H1 (cell line): ENCODE measurements at regions not wholly inside any gene's neighbourhood (a gene's known extent, or its start where the extent isn't known, plus 50 kb on each side); places are given as distances from the start of the nearest gene placed in this dataset.

ENCODE experiments used
- CTCF ChIA-PET: fragments of 300-600 bp; sonication (Branson Sonifier 250); formaldehyde crosslinking; loops from one replicate; lab custom pipeline; 2021; ENCODE audit not compliant: partially characterized antibody; lab: Charles Lee
- POLR2A ChIA-PET: fragments of 300-600 bp; sonication (Branson Sonifier 250); formaldehyde crosslinking; loops from one replicate; lab custom pipeline; 2021; ENCODE audit warnings: inconsistent platforms; ENCODE audit not compliant: partially characterized antibody; lab: Charles Lee
- DNase-seq, 2 experiments: peaks; one replicate each; pipeline versions ENCODE4 v3.0.0 to v3.0.0-alpha.2; 2010 to 2022; ENCODE audit warnings: low spot score in 2 of 2, low read depth in 1 of 2, mixed read lengths in 1 of 2
- FAIRE-seq: peaks from 2 replicates; lab custom pipeline; 2011; peaks lifted over from hg19 to GRCh38; lab: Jason Lieb, UNC
- H2AFZ ChIP-seq: 2 replicates; pipeline ENCODE4 v1.8.1; 2012; ENCODE audit warnings: low read length, inconsistent platforms
- H2AK5ac ChIP-seq: 2 replicates; pipeline ENCODE4 v1.6.1; 2013; ENCODE audit warnings: low read depth, low read length
- H2BK120ac ChIP-seq: replicated peaks from 2 replicates; pipeline ENCODE3; 2013; ENCODE audit warnings: low read depth, low read length, inconsistent platforms
- H2BK12ac ChIP-seq: 2 replicates; pipeline ENCODE4 v1.6.1; 2013; ENCODE audit warnings: low read depth, low read length
- H2BK15ac ChIP-seq: 2 replicates; pipeline ENCODE4 v1.6.1; 2013; ENCODE audit warnings: low read length
- H2BK20ac ChIP-seq: 2 replicates; pipeline ENCODE4 v1.6.1; 2013; ENCODE audit warnings: low read length
- H2BK5ac ChIP-seq: 2 replicates; pipeline ENCODE4 v1.6.1; 2013; ENCODE audit warnings: low read depth, low read length
- H3K14ac ChIP-seq: 2 replicates; pipeline ENCODE4 v1.6.1; 2013; ENCODE audit warnings: inconsistent platforms; ENCODE audit not compliant: insufficient read length
- H3K18ac ChIP-seq: 2 replicates; pipeline ENCODE4 v1.6.1; 2013; ENCODE audit warnings: low read length; ENCODE audit errors: extremely low read depth
- H3K23ac ChIP-seq: 2 replicates; pipeline ENCODE4 v1.6.1; 2013; ENCODE audit warnings: inconsistent platforms; ENCODE audit not compliant: insufficient read length
- H3K23me2 ChIP-seq: 2 replicates; pipeline ENCODE4 v1.6.1; 2013; ENCODE audit warnings: low read depth, low read length
- H3K27ac ChIP-seq: 2 replicates; pipeline ENCODE4 v1.6.1; 2011; ENCODE audit warnings: low read depth, low read length, inconsistent platforms
- H3K27me3 ChIP-seq, 4 experiments: replicated peaks in 1 of 4; 1 replicate in 1 of 4; 2 replicates in 3 of 4; pipeline versions ENCODE4 v1.6.1 to v1.8.1; 2011 to 2013; ENCODE audit warnings: low read length in 3 of 4, mild to moderate bottlenecking in 3 of 4, inconsistent platforms in 2 of 4, mixed read lengths in 2 of 4, moderate library complexity in 1 of 4; ENCODE audit not compliant: control insufficient read depth in 3 of 4, insufficient read depth in 3 of 4; ENCODE audit errors: extremely low read depth in 1 of 4
- H3K36me3 ChIP-seq, 4 experiments: 2 replicates each; pipeline versions ENCODE4 v1.6.1 to v1.8.1; 2011 to 2013; ENCODE audit warnings: mild to moderate bottlenecking in 4 of 4, low read length in 3 of 4, moderate library complexity in 2 of 4, control low read depth in 1 of 4, inconsistent platforms in 1 of 4; ENCODE audit not compliant: insufficient read depth in 4 of 4, control insufficient read depth in 2 of 4
- H3K4ac ChIP-seq: replicated peaks from 2 replicates; pipeline ENCODE3; 2013; ENCODE audit warnings: low read length, low read depth, mixed read lengths, inconsistent platforms; ENCODE audit not compliant: insufficient read length
- H3K4me1 ChIP-seq, 4 experiments: replicated peaks in 1 of 4; 1 replicate in 1 of 4; 2 replicates in 3 of 4; pipeline versions ENCODE4 v1.6.1 to v1.8.1; 2011 to 2013; ENCODE audit warnings: low read length in 3 of 4, inconsistent platforms in 2 of 4, mixed read lengths in 1 of 4; ENCODE audit not compliant: insufficient read depth in 4 of 4, control insufficient read depth in 3 of 4
- H3K4me2 ChIP-seq, 2 experiments: 2 replicates each; pipeline versions ENCODE4 v1.6.1 to v1.8.1; 2011 to 2013; ENCODE audit warnings: low read depth in 2 of 2, low read length in 2 of 2, control low read depth in 1 of 2, inconsistent platforms in 1 of 2, mild to moderate bottlenecking in 1 of 2; ENCODE audit not compliant: insufficient read depth in 1 of 2
- H3K4me3 ChIP-seq, 4 experiments: fragments of 200-600, 300-600 bp in 1 of 4; sonication (generic), shearing (Covaris generic), sonication (Bioruptor Twin) in 1 of 4; 2 replicates each; pipeline versions ENCODE4 v1.5.1 to v1.8.1; 2011 to 2016; ENCODE audit warnings: low read length in 4 of 4, low read depth in 3 of 4, control low read depth in 2 of 4, inconsistent platforms in 2 of 4, mild to moderate bottlenecking in 2 of 4, mixed read lengths in 1 of 4, moderate library complexity in 1 of 4; ENCODE audit not compliant: insufficient read depth in 2 of 4; ENCODE audit errors: extremely low read depth in 1 of 4
- H3K56ac ChIP-seq: replicated peaks from 2 replicates; pipeline ENCODE3; 2013; ENCODE audit warnings: low read depth, mild to moderate bottlenecking, mixed read lengths, low read length, inconsistent platforms; ENCODE audit not compliant: insufficient read length
- H3K79me1 ChIP-seq: 2 replicates; pipeline ENCODE4 v1.6.1; 2013; ENCODE audit warnings: low read depth, low read length, control low read depth
- H3K79me2 ChIP-seq, 2 experiments: 2 replicates each; pipeline versions ENCODE4 v1.6.1 to v1.8.1; 2012 to 2013; ENCODE audit warnings: low read length in 2 of 2, mild to moderate bottlenecking in 2 of 2, inconsistent platforms in 1 of 2; ENCODE audit not compliant: insufficient read depth in 2 of 2, control insufficient read depth in 1 of 2
- H3K9ac ChIP-seq, 4 experiments: replicated peaks in 1 of 4; 1 replicate in 1 of 4; 2 replicates in 3 of 4; pipeline versions ENCODE4 v1.6.1 to v1.8.1; 2011 to 2013; ENCODE audit warnings: low read depth in 3 of 4, low read length in 3 of 4, control low read depth in 2 of 4, mild to moderate bottlenecking in 2 of 4, moderate library complexity in 2 of 4, inconsistent platforms in 1 of 4; ENCODE audit errors: extremely low read depth in 1 of 4
- H3K9me3 ChIP-seq, 2 experiments: 2 replicates each; pipeline versions ENCODE4 v1.6.1 to v1.8.1; 2012 to 2013; ENCODE audit warnings: mild to moderate bottlenecking in 2 of 2, moderate library complexity in 2 of 2, control low read depth in 1 of 2, inconsistent platforms in 1 of 2, low read depth in 1 of 2, low read length in 1 of 2, mixed read lengths in 1 of 2; ENCODE audit not compliant: insufficient read depth in 2 of 2
- H4K20me1 ChIP-seq, 2 experiments: replicated peaks in 1 of 2; 2 replicates each; pipeline versions ENCODE3 to v1.8.1; 2011 to 2013; ENCODE audit warnings: inconsistent platforms in 2 of 2, low read length in 2 of 2, mild to moderate bottlenecking in 1 of 2; ENCODE audit not compliant: insufficient read depth in 2 of 2, control insufficient read depth in 1 of 2
- H4K5ac ChIP-seq: 2 replicates; pipeline ENCODE4 v1.6.1; 2013; ENCODE audit warnings: low read length, low read depth, mixed read lengths, inconsistent platforms; ENCODE audit not compliant: insufficient read length
- H4K8ac ChIP-seq: 2 replicates; pipeline ENCODE4 v1.8.0; 2013; ENCODE audit warnings: mild to moderate bottlenecking, moderate library complexity, low read length, inconsistent platforms; ENCODE audit not compliant: insufficient read depth; ENCODE audit errors: extremely low read depth
- H4K91ac ChIP-seq: replicated peaks from 2 replicates; pipeline ENCODE3; 2013; ENCODE audit warnings: low read length, mixed read lengths, inconsistent platforms; ENCODE audit not compliant: insufficient read length
- BACH1 ChIP-seq: IDR thresholded peaks from 2 replicates; pipeline ENCODE4 v1.6.1; 2012; ENCODE audit warnings: low read length, improper control_type of control experiment
- TAF1 ChIP-seq: IDR thresholded peaks from 2 replicates; pipeline ENCODE4 v1.6.1; 2011; ENCODE audit warnings: mild to moderate bottlenecking, low read depth, low read length
- WGBS, 2 experiments: shearing (Covaris generic) in 1 of 2; methylation state at CpG; one replicate each; pipeline versions ENCODE4 v1.1.6 to v1.1.7; 2013 to 2015; ENCODE audit warnings: low lambda C conversion rate in 2 of 2, mixed read lengths in 2 of 2, inconsistent platforms in 1 of 2, low coverage in 1 of 2, missing lambda C conversion rate in 1 of 2; ENCODE audit not compliant: insufficient replicate concordance in 2 of 2, insufficient coverage in 1 of 2, insufficient read length in 1 of 2; ENCODE audit errors: extremely low coverage in 1 of 2, missing lambda C conversion rate in 1 of 2; 5-methylcytosine and 5-hydroxymethylcytosine counted together
- TF ChIP-seq, protein P1 (sequence below): IDR thresholded peaks from 2 replicates; pipeline ENCODE4 v1.6.1; 2012; ENCODE audit warnings: inconsistent platforms

DNA sequence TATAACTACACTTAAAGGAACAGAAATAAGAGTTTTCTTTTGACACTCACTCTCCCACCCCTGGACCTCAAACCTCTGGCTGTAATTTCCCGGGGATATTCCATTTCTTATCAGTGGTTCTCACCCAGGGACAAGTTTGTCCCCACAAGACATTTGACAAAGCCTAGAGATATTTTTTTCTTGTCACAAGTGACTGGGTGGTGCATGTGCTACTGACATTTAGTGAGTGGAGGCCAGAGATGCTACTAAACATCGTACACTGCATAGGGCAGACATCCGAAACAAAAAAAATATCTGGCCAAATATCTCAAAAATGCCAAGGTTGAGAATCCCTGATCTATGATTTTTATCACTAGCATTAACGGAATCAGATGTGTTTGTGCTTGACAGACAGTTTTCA, 168.0 kb upstream of the FRMD4B start:
- H3K9me3 ChIP-seq, result no peaks in the 10 kb centered on the region
- H3K79me2 ChIP-seq, result no peaks in the 10 kb centered on the region
- H3K4me2 ChIP-seq, result no peak overlapping the region
- H3K4ac ChIP-seq, result no peak overlapping the region
- no peak overlapping the region for H2BK5ac ChIP-seq
- no peak overlapping the region for H3K9ac ChIP-seq
- no peak overlapping the region for H3K14ac ChIP-seq
- ChIA-PET CTCF (interaction anchor here (1.1 kb wide), 1 partner anchor 32 kb away, joined by 4 read pairs; no protein-coding TSS in a partner anchor), POLR2A (no interaction called here)
- H3K4me3 ChIP-seq, result no peak overlapping the region
- H4K91ac ChIP-seq, result no peak overlapping the region
- no peak overlapping the region for H4K8ac ChIP-seq
- 85% methylated on average over 4 of the region's 4 CpGs; no CpG with 5 or more reads in 1 of the 2 experiments for WGBS, 2 experiments
- H2BK20ac ChIP-seq, result no peak overlapping the region
- no peaks in the 10 kb centered on the region for H3K36me3 ChIP-seq
- no peak overlapping the region for H2BK12ac ChIP-seq
- no peak overlapping the region for H4K5ac ChIP-seq
- no peak overlapping the region for H2AK5ac ChIP-seq
- no peak for FAIRE-seq
- H2AFZ ChIP-seq, result no peak overlapping the region
- H3K56ac ChIP-seq, result no peak overlapping the region
- H3K4me1 ChIP-seq, result no peaks in the 10 kb centered on the region
- no peak overlapping the region for H2BK120ac ChIP-seq
- no peaks in the 10 kb centered on the region for H3K79me1 ChIP-seq
- H4K20me1 ChIP-seq, result no peaks in the 10 kb centered on the region
- no peak overlapping the region for H3K27ac ChIP-seq
- no peak for DNase-seq
- H3K27me3 ChIP-seq, result no peaks in the 10 kb centered on the region
- H2BK15ac ChIP-seq, result no peak overlapping the region
- H3K23me2 ChIP-seq, result no peaks in the 10 kb centered on the region
- TF ChIP-seq, protein P1, sequence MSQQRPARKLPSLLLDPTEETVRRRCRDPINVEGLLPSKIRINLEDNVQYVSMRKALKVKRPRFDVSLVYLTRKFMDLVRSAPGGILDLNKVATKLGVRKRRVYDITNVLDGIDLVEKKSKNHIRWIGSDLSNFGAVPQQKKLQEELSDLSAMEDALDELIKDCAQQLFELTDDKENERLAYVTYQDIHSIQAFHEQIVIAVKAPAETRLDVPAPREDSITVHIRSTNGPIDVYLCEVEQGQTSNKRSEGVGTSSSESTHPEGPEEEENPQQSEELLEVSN, result no peak
- no peak for TF ChIP-seq TAF1
- TF ChIP-seq BACH1, result no peak
- H3K23ac ChIP-seq, result no peak overlapping the region
- no peak overlapping the region for H3K18ac ChIP-seq
